K562 (cell line): ENCODE measurements at regions not wholly inside any gene's neighbourhood (a gene's known extent, or its start where the extent isn't known, plus 50 kb on each side); places are given as distances from the start of the nearest gene placed in this dataset.

ENCODE experiments used
- ATAC-seq: fragments of 200-7000 bp; cut with Tn5 transposase; 3 replicates; pipeline ENCODE4 v1.9.1; 2020; ENCODE audit warnings: moderate library complexity
- BruUV-seq: library from RNA; stranded (reverse); fragments of 400-500 nt; replicated peaks from 2 replicates; lab custom pipeline; 2021; lab: Mats Ljungman, UMichigan
- CTCF ChIA-PET: fragments of 300-600 bp; formaldehyde crosslinking; extraction: SDS; loops from one replicate; lab custom pipeline; 2021; ENCODE audit warnings: low intra/inter-chr PET ratio; lab: Yijun Ruan, JAX
- POLR2A ChIA-PET: fragments of 300-600, 350-650 bp; sonication (Branson Sonifier 250); formaldehyde crosslinking; extraction: SDS; loops from one replicate; lab custom pipeline; 2021; ENCODE audit warnings: antibody characterized with exemption, inconsistent platforms; lab: Yijun Ruan, JAX
- DNase-seq, 4 experiments: peaks; one replicate each; pipeline versions ENCODE4 v3.0.0 to v3.0.0-alpha.2; 2011 to 2018; ENCODE audit warnings: low spot score in 3 of 4, mixed read lengths in 3 of 4; ENCODE audit errors: extremely low read depth in 1 of 4
- FAIRE-seq: peaks from 2 replicates; lab custom pipeline; 2011; peaks lifted over from hg19 to GRCh38; lab: Jason Lieb, UNC
- H2AFZ ChIP-seq: 2 replicates; pipeline ENCODE4 v1.6.0; 2011; ENCODE audit warnings: low read depth, low read length, control low read depth, inconsistent platforms
- H3K27ac ChIP-seq: fragments of 200-600 bp; 3 replicates; pipeline ENCODE4 v1.8.0; 2011; ENCODE audit warnings: low read depth, mild to moderate bottlenecking, control low read depth, inconsistent platforms, low read length, moderate library complexity, mixed read lengths; ENCODE audit errors: extremely low read depth
- H3K27me3 ChIP-seq, 2 experiments: fragments of 300-600 bp in 1 of 2; 2 replicates in 1 of 2; 3 replicates in 1 of 2; pipeline versions ENCODE4 v1.6.0 to v1.8.0; 2011; ENCODE audit warnings: inconsistent platforms in 2 of 2, low read length in 2 of 2, mild to moderate bottlenecking in 1 of 2, mixed read lengths in 1 of 2, moderate library complexity in 1 of 2; ENCODE audit not compliant: control insufficient read depth in 2 of 2, insufficient read depth in 2 of 2
- H3K36me3 ChIP-seq: fragments of 300-600 bp; 3 replicates; pipeline ENCODE4 v1.8.0; 2011; ENCODE audit warnings: mild to moderate bottlenecking, low read length, inconsistent platforms; ENCODE audit not compliant: control insufficient read depth, insufficient read depth
- H3K4me1 ChIP-seq, 2 experiments: fragments of 200-600 bp in 1 of 2; replicated peaks in 1 of 2; 2 replicates in 1 of 2; 3 replicates in 1 of 2; pipeline versions ENCODE4 v1.5.1 to v1.8.0; 2011; ENCODE audit warnings: inconsistent platforms in 2 of 2, low read length in 2 of 2, mild to moderate bottlenecking in 1 of 2, mixed read lengths in 1 of 2, moderate library complexity in 1 of 2; ENCODE audit not compliant: control insufficient read depth in 2 of 2, insufficient read depth in 2 of 2
- H3K4me2 ChIP-seq: 2 replicates; pipeline ENCODE4 v1.6.1; 2011; ENCODE audit warnings: low read length, control low read depth, inconsistent platforms, mixed read lengths; ENCODE audit not compliant: insufficient read depth
- H3K4me3 ChIP-seq: fragments of 200-600 bp; sonication (generic), shearing (Covaris generic); 2 replicates; pipeline ENCODE4 v1.5.1; 2016; ENCODE audit warnings: control low read depth, inconsistent platforms
- H3K79me2 ChIP-seq: fragments of 200-600 bp; 3 replicates; pipeline ENCODE4 v1.8.0; 2011; ENCODE audit warnings: low read length, inconsistent platforms; ENCODE audit not compliant: control insufficient read depth, insufficient read depth
- H3K9ac ChIP-seq, 2 experiments: 2 replicates each; pipeline versions ENCODE4 v1.6.0 to v1.6.1; 2011; ENCODE audit warnings: low read depth in 2 of 2, low read length in 2 of 2, control low read depth in 1 of 2, inconsistent platforms in 1 of 2, mild to moderate bottlenecking in 1 of 2, mixed read lengths in 1 of 2; ENCODE audit not compliant: insufficient read depth in 1 of 2
- H3K9me1 ChIP-seq: one replicate; pipeline ENCODE4 v1.6.0; 2011; ENCODE audit warnings: inconsistent platforms, mild to moderate bottlenecking, low read length, moderate library complexity; ENCODE audit not compliant: control insufficient read depth, insufficient read depth
- H3K9me3 ChIP-seq: replicated peaks from 2 replicates; pipeline ENCODE4 v1.5.1; 2011; ENCODE audit warnings: low read depth, low read length, inconsistent platforms; ENCODE audit not compliant: control insufficient read depth, insufficient read depth
- H4K20me1 ChIP-seq: replicated peaks from 2 replicates; pipeline ENCODE4 v1.6.1; 2011; ENCODE audit warnings: low read length, inconsistent platforms, mixed read lengths; ENCODE audit not compliant: control insufficient read depth, insufficient read depth
- AFF4 ChIP-seq: sonication (generic); formaldehyde crosslinking; IDR thresholded peaks from 2 replicates; pipeline ENCODE4 v1.8.0; 2023; ENCODE audit warnings: mild to moderate bottlenecking, missing genetic modification reagents
- CCAR2 ChIP-seq: fragments of 200-400 bp; formaldehyde crosslinking; IDR thresholded peaks from 2 replicates; pipeline ENCODE4 v1.6.1; 2017; ENCODE audit warnings: mild to moderate bottlenecking, low read depth, low read length
- E2F5 ChIP-seq: sonication (generic); formaldehyde crosslinking; IDR thresholded peaks from 2 replicates; pipeline ENCODE4 v1.8.0; 2022; ENCODE audit warnings: mild to moderate bottlenecking, missing genetic modification reagents
- FOS ChIP-seq: IDR thresholded peaks from 3 replicates; pipeline ENCODE4 v1.6.1; 2011; ENCODE audit not compliant: insufficient read length; ENCODE audit errors: extremely low read depth
- FOXP1 ChIP-seq: sonication (generic); formaldehyde crosslinking; IDR thresholded peaks from 2 replicates; pipeline ENCODE4 v1.8.0; 2022; ENCODE audit warnings: mild to moderate bottlenecking, missing genetic modification reagents
- GMEB1 ChIP-seq: fragments of 250-450 bp; sonication (Bioruptor Pico); IDR thresholded peaks from 2 replicates; pipeline ENCODE4 v1.4.0; 2020; ENCODE audit warnings: mild to moderate bottlenecking
- GTF2A2 ChIP-seq: IDR thresholded peaks from 2 replicates; pipeline ENCODE4 v1.6.1; 2016; ENCODE audit warnings: mild to moderate bottlenecking, missing genetic modification characterization, missing compliant biosample characterization
- HNRNPUL1 ChIP-seq: fragments of 200-400 bp; formaldehyde crosslinking; IDR thresholded peaks from 2 replicates; pipeline ENCODE4 v1.6.1; 2017; ENCODE audit warnings: low read length
- HSF4 ChIP-seq: fragments of 250-450 bp; sonication (Bioruptor Pico); IDR thresholded peaks from 2 replicates; pipeline ENCODE4 v2.1.2; 2022; ENCODE audit warnings: mild to moderate bottlenecking, moderate library complexity, borderline replicate concordance
- KLF16 ChIP-seq: IDR thresholded peaks from 2 replicates; pipeline ENCODE4 v1.6.1; 2016; ENCODE audit warnings: antibody characterized with exemption
- NBN ChIP-seq: fragments of 450-650 bp; IDR thresholded peaks from 2 replicates; pipeline ENCODE4 v1.6.1; 2016; ENCODE audit warnings: low read depth, mild to moderate bottlenecking
- ZNF140 ChIP-seq: fragments of 250-450 bp; sonication (Bioruptor Pico); IDR thresholded peaks from 2 replicates; pipeline ENCODE4 v1.8.0; 2021; ENCODE audit warnings: moderate library complexity, mild to moderate bottlenecking, inconsistent platforms
- WGBS: fragments of 100-300 bp; shearing (Covaris generic); methylation state at CpG from one replicate; pipeline ENCODE4 v1.1.6; 2016; ENCODE audit warnings: low coverage, mixed read lengths; ENCODE audit not compliant: insufficient coverage; ENCODE audit errors: missing lambda C conversion rate; 5-methylcytosine and 5-hydroxymethylcytosine counted together
- in situ Hi-C: fragments of 300-500 bp; cut with MboI; formaldehyde crosslinking; loops from 4 replicates; pipeline ENCODE4 v1.15.0; 2018; ENCODE audit warnings: inconsistent platforms, mixed read lengths
- intact Hi-C: fragments of 100-400 bp; cut with micrococcal nuclease; formaldehyde crosslinking; loops from 2 replicates; pipeline ENCODE4 v1.14.2; 2022

GRCh38 chr5:90158131-90158530 lies 251.4 kb downstream of the CETN3 start:
- H3K79me2 ChIP-seq = no peaks in the 10 kb centered on the region
- in situ Hi-C loops = no loop called here
- POLR2A ChIA-PET = no interaction called here

More at GRCh38 chr5:90158131-90158530, 251.4 kb downstream of the CETN3 start:
- WGBS = 0% methylated on average over 3 of the region's 3 CpGs
- intact Hi-C loops = no loop called here
- no peak overlapping the region for H3K4me2 ChIP-seq
- no peaks in the 10 kb centered on the region for H3K9me1 ChIP-seq
- H3K27me3 ChIP-seq = no peaks in the 10 kb centered on the region
- DNase-seq (no peak), ATAC-seq (no peak)
- no peak overlapping the region for H3K4me3 ChIP-seq
- H3K27ac ChIP-seq = no peak overlapping the region
- H3K4me1 ChIP-seq = no peaks in the 10 kb centered on the region
- no peak overlapping the region for H3K9ac ChIP-seq
- no peak for TF ChIP-seq GTF2A2
- no peak for TF ChIP-seq E2F5 (CRISPR knock-in tag)
- TF ChIP-seq HNRNPUL1 = no peak
- TF ChIP-seq NBN = no peak
- no peak for TF ChIP-seq ZNF140 (CRISPR knock-in tag)
- TF ChIP-seq KLF16 = no peak
- TF ChIP-seq FOS = no peak
- no peak for TF ChIP-seq HSF4 (CRISPR knock-in tag)
- no peak for TF ChIP-seq FOXP1 (CRISPR knock-in tag)
- TF ChIP-seq CCAR2 = no peak
- TF ChIP-seq AFF4 = no peak
- TF ChIP-seq GMEB1 (CRISPR knock-in tag) = no peak
- TF ChIP-seq, all 486 proteins: peak for 0
- FAIRE-seq = no peak
- no peaks in the 10 kb centered on the region for H3K9me3 ChIP-seq
- no peaks in the 10 kb centered on the region for H4K20me1 ChIP-seq
- no TSS peak for BruUV-seq
- no peaks in the 10 kb centered on the region for H3K36me3 ChIP-seq
- CTCF ChIA-PET = no interaction called here
- no peak overlapping the region for H2AFZ ChIP-seq
